ENCODE measurements at regions not wholly inside any gene's neighbourhood (a gene's known extent, or its start where the extent isn't known, plus 50 kb on each side); places are given as distances from the start of the nearest gene placed in this dataset.

- no peak for DNase-seq
Observed at GRCh38 chr15:62553911-62554563, 389.0 kb upstream of the C2CD4B start.

GRCh38 chr15:62558640-62559380, 393.7 kb upstream of the C2CD4B start:
- DNase-seq, result no peak

- DNase-seq, result no peak
Observed at GRCh38 chr15:62559381-62559733, 394.3 kb upstream of the C2CD4B start.

DNA sequence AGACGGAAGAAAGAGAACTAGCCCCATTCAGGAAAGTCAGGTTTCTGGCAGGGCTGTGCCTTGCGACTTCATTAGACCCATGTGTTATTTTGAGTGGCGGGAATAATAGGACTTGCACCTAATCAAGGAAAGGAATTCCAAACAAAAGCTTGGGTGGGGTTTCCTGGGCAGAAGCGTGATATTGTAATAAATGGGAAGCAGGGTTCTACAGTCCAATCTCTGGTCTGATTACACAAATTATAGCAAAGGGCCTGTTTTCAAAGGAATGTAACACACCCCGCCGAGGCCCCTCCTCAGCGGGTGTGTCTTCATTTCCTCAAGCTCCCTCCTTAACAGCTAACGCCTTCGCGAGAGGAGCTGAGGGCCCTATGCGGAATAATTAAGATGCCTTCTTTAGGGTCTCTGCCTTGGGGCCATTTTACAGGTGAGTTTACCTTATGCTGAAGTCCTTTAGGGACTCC, 396.0 kb upstream of the C2CD4B start:
- no peak for DNase-seq

GRCh38 chr15:62561571-62561970, 396.5 kb upstream of the C2CD4B start:
- no peak for DNase-seq

DNA sequence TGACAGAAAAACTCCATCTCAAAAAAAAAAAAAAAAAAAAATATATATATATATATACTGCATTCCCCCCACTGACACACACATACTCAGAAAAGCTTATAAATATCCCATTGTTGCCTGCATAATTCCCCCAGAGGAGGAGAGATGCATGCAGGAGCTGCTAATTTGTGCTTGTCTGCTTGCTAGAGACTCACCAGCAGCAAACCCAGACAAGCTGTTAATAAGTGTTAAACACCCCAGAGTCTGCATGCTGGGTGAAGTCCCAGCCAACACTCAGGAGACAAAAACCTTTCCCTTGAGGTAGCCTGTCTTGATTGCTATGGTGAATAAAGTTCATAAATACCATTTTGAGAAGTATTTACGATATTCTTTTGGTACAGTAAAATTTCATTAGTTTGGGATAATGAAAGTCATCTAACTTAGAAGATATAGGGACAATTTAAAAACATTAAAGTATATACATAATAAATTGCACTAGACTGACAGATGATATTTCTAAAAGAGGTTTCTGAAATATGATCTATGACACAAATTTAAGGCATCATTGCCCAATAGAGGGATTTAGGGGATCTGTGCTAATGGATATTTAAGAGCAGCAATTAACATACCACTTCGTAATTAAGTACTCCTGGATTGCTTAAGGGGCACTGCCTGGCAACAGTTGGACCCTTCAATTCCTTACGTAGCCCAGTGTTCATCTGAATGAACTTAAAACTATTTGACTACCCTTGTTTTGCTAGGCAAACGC, 400.0 kb upstream of the C2CD4B start:
- DNase-seq, result no peak

GRCh38 chr15:62565634-62566026, 400.5 kb upstream of the C2CD4B start:
- DNase-seq, result no peak

- DNase-seq, result no peak
Observed at GRCh38 chr15:62566248-62566647, 401.2 kb upstream of the C2CD4B start.

GRCh38 chr15:62567501-62567900, 402.4 kb upstream of the C2CD4B start:
- DNase-seq, result no peak

GRCh38 chr15:62568004-62568403, 402.9 kb upstream of the C2CD4B start:
- no peak for DNase-seq

DNA sequence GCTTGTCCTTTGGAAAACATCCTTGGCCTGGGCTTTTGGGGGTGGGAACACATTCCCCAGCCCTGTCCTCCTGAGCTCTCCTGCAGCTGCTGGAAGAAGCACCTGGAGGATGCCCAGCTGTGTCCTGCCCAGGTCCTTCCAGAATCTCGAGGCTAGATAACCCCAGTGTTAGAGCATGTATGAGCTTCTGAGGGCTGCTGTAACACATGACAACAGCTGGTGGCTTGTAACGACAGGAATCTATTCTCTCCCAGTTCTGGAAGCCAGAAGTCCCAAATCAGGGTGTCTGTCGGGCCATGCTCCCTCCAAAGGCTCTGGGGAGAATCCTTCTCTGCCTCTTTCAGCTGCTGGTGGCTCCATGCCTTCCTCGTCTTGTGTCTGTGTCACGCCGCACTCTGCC, 403.6 kb upstream of the C2CD4B start:
- DNase-seq, result no peak

GRCh38 chr15:62569460-62570404, 404.6 kb upstream of the C2CD4B start:
- no peak for DNase-seq

DNA sequence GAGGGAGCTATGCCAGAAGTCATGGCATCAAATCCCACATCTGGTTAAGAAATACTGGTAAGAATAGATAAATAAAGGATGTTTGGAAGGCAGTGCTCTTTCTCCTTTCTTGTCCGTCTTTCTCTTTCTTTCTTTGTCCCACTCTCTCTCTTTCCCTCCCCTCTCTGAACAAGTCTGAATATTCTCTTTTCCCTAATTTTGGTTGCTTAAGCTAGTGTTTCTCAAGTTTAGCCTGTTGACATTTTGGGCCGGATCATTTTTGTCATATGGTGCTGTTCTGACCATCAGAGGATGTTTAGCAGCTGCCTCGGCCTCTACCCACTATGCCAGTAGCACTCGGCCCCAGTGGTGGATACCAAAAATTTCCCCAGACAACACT, 405.3 kb upstream of the C2CD4B start:
- no peak for DNase-seq

DNA sequence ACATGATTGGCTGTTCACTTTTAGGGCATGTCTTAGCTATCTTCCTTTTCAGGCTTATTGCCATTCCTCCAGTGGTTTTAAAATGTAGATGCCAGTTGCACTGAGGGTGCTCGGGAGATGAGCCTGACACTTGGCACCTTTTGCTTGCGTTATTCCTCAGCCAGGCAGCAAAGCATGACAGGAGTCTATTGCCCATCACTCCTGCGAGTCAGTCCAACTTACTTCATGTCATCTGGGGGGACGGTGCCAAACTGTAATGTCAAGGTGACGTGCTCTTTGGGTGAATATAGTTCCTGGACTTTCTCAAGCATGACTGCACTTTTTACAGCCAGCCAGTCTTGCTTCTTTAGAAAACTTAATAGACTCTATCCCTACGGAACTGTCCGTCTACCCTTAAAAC, 406.0 kb upstream of the C2CD4B start:
- no peak for DNase-seq

DNA sequence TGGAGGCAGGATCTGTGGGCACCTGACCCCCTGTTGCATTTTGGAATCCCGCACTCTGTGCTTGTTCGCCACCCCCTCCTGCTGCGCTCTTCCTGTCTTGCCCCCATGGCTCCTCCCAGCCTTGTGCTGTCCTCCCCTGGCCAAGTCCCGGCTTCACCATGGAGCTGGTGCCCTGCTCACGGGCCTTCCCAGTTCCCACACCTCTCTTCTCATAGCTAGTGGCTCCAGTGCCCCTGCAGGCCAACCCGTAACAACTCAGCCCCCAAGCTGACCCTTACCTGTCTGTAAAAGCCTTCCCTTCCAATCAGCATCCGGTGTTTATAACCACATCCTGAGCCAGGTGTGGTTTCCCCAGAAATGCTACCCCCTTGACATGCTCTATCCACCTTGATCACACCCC, 407.7 kb upstream of the C2CD4B start:
- no peak for DNase-seq

- DNase-seq, result no peak
Observed at GRCh38 chr15:62573876-62574275, 408.8 kb upstream of the C2CD4B start.

- DNase-seq, result no peak
Observed at GRCh38 chr15:62578546-62578945, 413.5 kb upstream of the C2CD4B start.

GRCh38 chr15:62578960-62579359, 413.9 kb upstream of the C2CD4B start:
- DNase-seq, result no peak

- DNase-seq, result no peak
Observed at GRCh38 chr15:62579842-62580241, 414.8 kb upstream of the C2CD4B start.

DNA sequence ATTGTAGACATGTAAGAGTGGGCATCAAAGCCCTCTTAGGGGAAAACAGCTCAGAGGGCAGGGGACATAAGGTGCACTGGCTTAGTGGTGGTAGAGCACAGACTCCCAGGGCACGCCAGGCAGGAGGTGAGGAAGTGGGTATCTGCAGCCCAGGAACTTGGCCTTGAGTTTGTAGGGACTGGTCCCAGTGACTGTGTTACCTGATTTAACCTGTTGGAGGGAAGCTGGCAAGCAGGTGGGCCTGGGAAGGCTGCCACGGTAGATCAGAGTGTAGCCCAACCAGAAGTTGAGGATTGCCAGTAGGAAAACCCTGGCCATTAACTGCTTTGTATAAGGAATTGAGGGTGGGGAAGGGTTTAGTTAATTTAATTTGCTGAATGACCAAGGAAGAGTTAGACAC, 417.5 kb upstream of the C2CD4B start:
- no peak for DNase-seq

- no peak for DNase-seq
Observed at GRCh38 chr15:62584301-62585235, 419.5 kb upstream of the C2CD4B start.

All from CD4-positive, alpha-beta T cell treated with Interleukin-6 for 4 hours (primary cell).